ENCODE measurements at regions not wholly inside any gene's neighbourhood (a gene's known extent, or its start where the extent isn't known, plus 50 kb on each side); places are given as distances from the start of the nearest gene placed in this dataset.

DNA sequence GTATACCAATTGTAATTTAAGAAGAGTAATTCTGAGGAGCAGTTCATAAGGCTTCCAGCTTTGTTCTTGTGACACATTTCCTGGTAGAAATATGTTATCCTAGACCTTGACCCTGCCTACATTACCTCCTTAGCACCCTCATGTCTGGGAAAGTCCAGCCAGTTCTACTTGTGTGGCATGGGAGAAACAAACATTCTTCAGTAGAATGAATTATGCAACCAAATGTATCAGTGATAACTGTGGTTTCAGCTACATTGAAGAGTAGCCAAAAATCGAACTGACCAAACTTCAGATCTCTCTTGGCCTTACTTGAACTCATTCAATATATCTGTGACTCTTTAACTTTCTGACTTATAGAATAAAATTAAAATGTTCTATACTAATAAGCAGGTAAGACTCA is 308.1 kb upstream of the LYPLAL1 start:
- Histone ChIP-seq H3K4me3 (ENCODE audit: extremely low read depth in 1 of 4, insufficient read depth in 2 of 4, low read depth in 3 of 4, low read length in 4 of 4) (no peak overlapping the region), H3K14ac (ENCODE audit: insufficient read length) (no peak overlapping the region), H3K4ac (replicated peaks; ENCODE audit: insufficient read length, low read depth, low read length) (no peak overlapping the region), H3K9ac (replicated peaks in 1 of 4; ENCODE audit: extremely low read depth in 1 of 4, low read depth in 3 of 4, low read length in 3 of 4) (no peak overlapping the region), H2BK120ac (replicated peaks; ENCODE audit: low read depth, low read length) (no peak overlapping the region), H3K79me2 (ENCODE audit: control insufficient read depth in 1 of 2, insufficient read depth in 2 of 2, low read length in 2 of 2) (no peaks in the 10 kb centered on the region), H4K5ac (ENCODE audit: insufficient read length, low read depth, low read length) (no peak overlapping the region), H3K9me3 (ENCODE audit: insufficient read depth in 2 of 2, low read depth in 1 of 2, low read length in 1 of 2) (no peaks in the 10 kb centered on the region), H3K23me2 (ENCODE audit: low read depth, low read length) (no peaks in the 10 kb centered on the region), H2AFZ (ENCODE audit: low read length) (no peak overlapping the region), H2BK5ac (ENCODE audit: low read depth, low read length) (no peak overlapping the region), H4K20me1 (replicated peaks in 1 of 2; ENCODE audit: control insufficient read depth in 1 of 2, insufficient read depth in 2 of 2, low read length in 2 of 2) (no peaks in the 10 kb centered on the region), H3K56ac (replicated peaks; ENCODE audit: insufficient read length, low read depth, low read length) (no peak overlapping the region), H4K8ac (ENCODE audit: extremely low read depth, insufficient read depth, low read length) (no peak overlapping the region), H2BK12ac (ENCODE audit: low read depth, low read length) (no peak overlapping the region), H3K79me1 (ENCODE audit: low read depth, low read length) (no peaks in the 10 kb centered on the region), H3K18ac (ENCODE audit: extremely low read depth, low read length) (no peak overlapping the region), H2AK5ac (ENCODE audit: low read depth, low read length) (no peak overlapping the region), H3K4me2 (ENCODE audit: insufficient read depth in 1 of 2, low read depth in 2 of 2, low read length in 2 of 2) (no peak overlapping the region), H4K91ac (replicated peaks; ENCODE audit: insufficient read length, low read length) (no peak overlapping the region), H3K4me1 (replicated peaks in 1 of 4; ENCODE audit: control insufficient read depth in 3 of 4, insufficient read depth in 4 of 4, low read length in 3 of 4) (no peaks in the 10 kb centered on the region), H2BK15ac (ENCODE audit: low read length) (no peak overlapping the region), H3K27ac (ENCODE audit: low read depth, low read length) (no peak overlapping the region), H3K36me3 (ENCODE audit: control insufficient read depth in 2 of 4, insufficient read depth in 4 of 4, low read length in 3 of 4) (no peaks in the 10 kb centered on the region), H3K23ac (ENCODE audit: insufficient read length) (no peak overlapping the region), H2BK20ac (ENCODE audit: low read length) (no peak overlapping the region), H3K27me3 (replicated peaks in 1 of 4; ENCODE audit: control insufficient read depth in 3 of 4, extremely low read depth in 1 of 4, insufficient read depth in 3 of 4, low read length in 3 of 4) (no peaks in the 10 kb centered on the region)
- WGBS, 2 experiments (ENCODE audit: extremely low coverage in 1 of 2, insufficient coverage in 1 of 2, insufficient read length in 1 of 2, insufficient replicate concordance in 2 of 2, low coverage in 1 of 2, low lambda C conversion rate in 2 of 2, missing lambda C conversion rate in 1 of 2): 87% methylated on average over 1 of the region's 1 CpG; no CpG with 5 or more reads in 1 of the 2 experiments
- CTCF ChIA-PET (ENCODE audit: partially characterized antibody): no interaction called here
- no peak for DNase-seq (ENCODE audit: low read depth in 1 of 2, low spot score in 2 of 2)
- POLR2A ChIA-PET (ENCODE audit: partially characterized antibody): no interaction called here
- TF ChIP-seq, protein P1, sequence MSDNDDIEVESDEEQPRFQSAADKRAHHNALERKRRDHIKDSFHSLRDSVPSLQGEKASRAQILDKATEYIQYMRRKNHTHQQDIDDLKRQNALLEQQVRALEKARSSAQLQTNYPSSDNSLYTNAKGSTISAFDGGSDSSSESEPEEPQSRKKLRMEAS (IDR thresholded peaks at IDR 0.05): no peak
- TF ChIP-seq JUND (IDR thresholded peaks at IDR 0.05; ENCODE audit: low read length) (no peak), RNF2 (IDR thresholded peaks at IDR 0.05; ENCODE audit: borderline replicate concordance, low read depth, low read length, missing control alignments, poor library complexity, severe bottlenecking) (no peak), TAF1 (IDR thresholded peaks at IDR 0.05; ENCODE audit: low read depth, low read length) (no peak)
- FAIRE-seq: no peak
